ENCODE measurements at regions not wholly inside any gene's neighbourhood (a gene's known extent, or its start where the extent isn't known, plus 50 kb on each side); places are given as distances from the start of the nearest gene placed in this dataset.

DNA sequence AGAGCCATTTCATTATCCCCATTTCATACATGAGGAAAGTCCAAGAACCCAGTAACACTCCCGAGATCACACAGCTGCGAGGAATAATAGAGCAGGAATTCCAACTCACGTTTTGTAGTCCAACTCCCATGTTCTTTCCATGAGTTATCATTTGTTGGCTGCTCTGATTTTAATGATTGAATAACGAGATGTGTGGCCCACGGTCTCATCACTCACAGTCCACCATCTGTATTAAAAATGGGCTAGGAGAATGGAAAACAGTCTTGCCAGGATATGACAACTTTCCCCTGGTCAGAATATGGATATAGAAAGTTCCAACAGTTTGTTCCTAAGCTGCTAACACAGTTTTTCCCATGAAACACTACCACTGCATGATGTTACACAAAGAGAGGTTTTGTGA lies 147.5 kb downstream of the METTL4 start:
- Histone ChIP-seq H2AFZ (ENCODE audit: low read depth) (no peak overlapping the region), H3K27ac (ENCODE audit: low read depth in 2 of 2, low read length in 1 of 2) (no peak overlapping the region), H3K4me1 (ENCODE audit: control insufficient read depth in 1 of 2, insufficient read depth in 2 of 2, low read depth in 1 of 2, low read length in 1 of 2) (no peaks in the 10 kb centered on the region), H3F3A (replicated peaks; ENCODE audit: insufficient read depth) (no peaks in the 10 kb centered on the region), H3K9me2 (no peaks in the 10 kb centered on the region), H4K20me1 (ENCODE audit: insufficient read depth) (no peaks in the 10 kb centered on the region), H3K9me3 (no peaks in the 10 kb centered on the region), H3K9ac (no peak overlapping the region), H3K79me2 (ENCODE audit: insufficient read depth) (no peaks in the 10 kb centered on the region), H3K36me3 (replicated peaks in 1 of 2; ENCODE audit: control insufficient read depth in 1 of 2, insufficient read depth in 2 of 2, low read length in 1 of 2) (no peaks in the 10 kb centered on the region), H3K27me3 (ENCODE audit: insufficient read depth) (no peaks in the 10 kb centered on the region), H3K4me2 (no peak overlapping the region), H3K4me3 (ENCODE audit: low read depth in 2 of 2, low read length in 1 of 2) (no peak overlapping the region)
- 47% methylated on average over 5 of the region's 5 CpGs for WGBS (ENCODE audit: low lambda C conversion rate)
- TF ChIP-seq, protein P1, sequence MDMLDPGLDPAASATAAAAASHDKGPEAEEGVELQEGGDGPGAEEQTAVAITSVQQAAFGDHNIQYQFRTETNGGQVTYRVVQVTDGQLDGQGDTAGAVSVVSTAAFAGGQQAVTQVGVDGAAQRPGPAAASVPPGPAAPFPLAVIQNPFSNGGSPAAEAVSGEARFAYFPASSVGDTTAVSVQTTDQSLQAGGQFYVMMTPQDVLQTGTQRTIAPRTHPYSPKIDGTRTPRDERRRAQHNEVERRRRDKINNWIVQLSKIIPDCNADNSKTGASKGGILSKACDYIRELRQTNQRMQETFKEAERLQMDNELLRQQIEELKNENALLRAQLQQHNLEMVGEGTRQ (IDR thresholded peaks at IDR 0.05; ENCODE audit: borderline replicate concordance, low read depth, low read length): no peak
- no peak for TF ChIP-seq TCF12 (IDR thresholded peaks at IDR 0.05)
- no peak for TF ChIP-seq MEF2A (IDR thresholded peaks at IDR 0.05; ENCODE audit: borderline replicate concordance, low read depth)
- no peak for TF ChIP-seq TAF1 (IDR thresholded peaks at IDR 0.05; ENCODE audit: borderline replicate concordance, low read depth, low read length)
- no peak for TF ChIP-seq ELF1 (IDR thresholded peaks at IDR 0.05)
- no peak for TF ChIP-seq RXRA (IDR thresholded peaks at IDR 0.05; ENCODE audit: borderline replicate concordance, low read depth)
- TF ChIP-seq EZH2phosphoT487 (IDR thresholded peaks at IDR 0.05; ENCODE audit: borderline replicate concordance, low read depth): no peak
- CTCF ChIA-PET: no interaction called here
- no peak for DNase-seq
- POLR2A ChIA-PET: no interaction called here

DNA sequence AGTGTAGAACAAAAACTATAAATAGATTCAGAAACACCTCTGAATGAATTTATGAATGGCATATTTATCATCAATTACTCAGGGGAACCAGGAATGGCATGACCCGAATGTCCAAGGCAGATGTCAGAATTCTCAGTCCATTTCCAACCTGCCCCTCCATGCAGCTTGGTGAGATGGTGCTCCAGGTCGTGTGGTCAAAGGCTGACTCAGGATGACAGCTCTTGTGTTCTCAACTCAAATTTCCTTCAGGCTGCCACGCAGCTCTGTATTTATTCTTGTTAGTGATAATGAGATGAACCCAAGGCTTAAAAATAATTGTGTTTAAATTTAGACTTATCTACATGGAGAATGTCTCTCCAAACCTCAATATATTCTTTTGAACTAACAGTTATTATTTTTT lies 146.9 kb downstream of the METTL4 start:
- DNase-seq: no peak
- no peak for TF ChIP-seq RFX5 (IDR thresholded peaks at IDR 0.05; ENCODE audit: low read length)
- TF ChIP-seq, protein P2, sequence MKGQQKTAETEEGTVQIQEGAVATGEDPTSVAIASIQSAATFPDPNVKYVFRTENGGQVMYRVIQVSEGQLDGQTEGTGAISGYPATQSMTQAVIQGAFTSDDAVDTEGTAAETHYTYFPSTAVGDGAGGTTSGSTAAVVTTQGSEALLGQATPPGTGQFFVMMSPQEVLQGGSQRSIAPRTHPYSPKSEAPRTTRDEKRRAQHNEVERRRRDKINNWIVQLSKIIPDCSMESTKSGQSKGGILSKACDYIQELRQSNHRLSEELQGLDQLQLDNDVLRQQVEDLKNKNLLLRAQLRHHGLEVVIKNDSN (IDR thresholded peaks at IDR 0.05; ENCODE audit: borderline replicate concordance, low read depth): no peak
- TF ChIP-seq GATA2 (CRISPR knock-in tag; IDR thresholded peaks at IDR 0.05): no peak
- no peaks in the 10 kb centered on the region for H3K9me3 ChIP-seq
- POLR2A ChIA-PET: no interaction called here
- H3K27me3 ChIP-seq (ENCODE audit: insufficient read depth): no peaks in the 10 kb centered on the region
- no peak overlapping the region for H3K9ac ChIP-seq
- H3K9me2 ChIP-seq: no peaks in the 10 kb centered on the region
- no peaks in the 10 kb centered on the region for H3K79me2 ChIP-seq (ENCODE audit: insufficient read depth)
- no peak overlapping the region for H3K27ac ChIP-seq (ENCODE audit: low read depth in 2 of 2, low read length in 1 of 2)
- H3K4me1 ChIP-seq (ENCODE audit: control insufficient read depth in 1 of 2, insufficient read depth in 2 of 2, low read depth in 1 of 2, low read length in 1 of 2): no peaks in the 10 kb centered on the region
- H3K36me3 ChIP-seq (replicated peaks in 1 of 2; ENCODE audit: control insufficient read depth in 1 of 2, insufficient read depth in 2 of 2, low read length in 1 of 2): no peaks in the 10 kb centered on the region
- H3K4me2 ChIP-seq: no peak overlapping the region
- WGBS (ENCODE audit: low lambda C conversion rate): 23% methylated on average over 3 of the region's 3 CpGs
- no peaks in the 10 kb centered on the region for H3F3A ChIP-seq (replicated peaks; ENCODE audit: insufficient read depth)
- no peak overlapping the region for H2AFZ ChIP-seq (ENCODE audit: low read depth)
- H4K20me1 ChIP-seq (ENCODE audit: insufficient read depth): no peaks in the 10 kb centered on the region
- H3K4me3 ChIP-seq (ENCODE audit: low read depth in 2 of 2, low read length in 1 of 2): no peak overlapping the region
- CTCF ChIA-PET: no interaction called here

All from SK-N-SH (cell line).